NCI-H524 (cell line): ENCODE measurements at regions not wholly inside any gene's neighbourhood (a gene's known extent, or its start where the extent isn't known, plus 50 kb on each side); places are given as distances from the start of the nearest gene placed in this dataset.

Experiments
- DNase-seq, 2 experiments: peaks; one replicate each; lab custom pipeline; 2025; lab: John Stamatoyannopoulos, UW

- DNase-seq: no peak
Measured at GRCh38 chr12:77723308-77723707, 107.4 kb upstream of the NAV3 start.

GRCh38 chr12:77722536-77722935 lies 108.2 kb upstream of the NAV3 start:
- DNase-seq: no peak

- DNase-seq: peak; percentile 4 to 55
Measured at GRCh38 chr12:77720258-77720657, 110.4 kb upstream of the NAV3 start.

- no peak for DNase-seq
Measured at GRCh38 chr12:77710209-77710608, 120.5 kb upstream of the NAV3 start.

- no peak for DNase-seq
Measured at GRCh38 chr12:77697126-77697525, 133.6 kb upstream of the NAV3 start.

- no peak for DNase-seq
Measured at GRCh38 chr12:77696183-77696582, 134.5 kb upstream of the NAV3 start.

- no peak for DNase-seq
Measured at GRCh38 chr12:77689510-77690086, 141.1 kb upstream of the NAV3 start.

GRCh38 chr12:77687321-77687720 lies 143.4 kb upstream of the NAV3 start:
- no peak for DNase-seq

GRCh38 chr12:77686760-77687159 lies 143.9 kb upstream of the NAV3 start:
- peak in 1 of 2 experiments; percentile 25 for DNase-seq

GRCh38 chr12:77685901-77686300 lies 144.8 kb upstream of the NAV3 start:
- no peak for DNase-seq

GRCh38 chr12:77685112-77685511 lies 145.6 kb upstream of the NAV3 start:
- DNase-seq: peak; percentile 62 to 79

- no peak for DNase-seq
Measured at GRCh38 chr12:77682488-77682887, 148.2 kb upstream of the NAV3 start.

- no peak for DNase-seq
Measured at GRCh38 chr12:77681726-77682125, 149.0 kb upstream of the NAV3 start.

- peak in 1 of 2 experiments; percentile 43 for DNase-seq
Measured at GRCh38 chr12:77679686-77680085, 151.0 kb upstream of the NAV3 start.

- DNase-seq: peak in 1 of 2 experiments; percentile 47
Measured at GRCh38 chr12:77678621-77679020, 152.1 kb upstream of the NAV3 start.

GRCh38 chr12:77667101-77667500 lies 163.6 kb upstream of the NAV3 start:
- no peak for DNase-seq

GRCh38 chr12:77648716-77649115 lies 182.0 kb upstream of the NAV3 start:
- DNase-seq: no peak

- DNase-seq: no peak
Measured at GRCh38 chr12:77645966-77646598, 184.6 kb upstream of the NAV3 start.

- DNase-seq: no peak
Measured at GRCh38 chr12:77644915-77645605, 185.6 kb upstream of the NAV3 start.

GRCh38 chr12:77642246-77642645 lies 188.4 kb upstream of the NAV3 start:
- DNase-seq: no peak

GRCh38 chr12:77640356-77640755 lies 190.3 kb upstream of the NAV3 start:
- DNase-seq: no peak

- DNase-seq: no peak
Measured at GRCh38 chr12:77630790-77631445, 199.8 kb upstream of the NAV3 start.

GRCh38 chr12:77630344-77630743 lies 200.3 kb upstream of the NAV3 start:
- DNase-seq: no peak
